ENCODE measurements at regions not wholly inside any gene's neighbourhood (a gene's known extent, or its start where the extent isn't known, plus 50 kb on each side); places are given as distances from the start of the nearest gene placed in this dataset.

DNA sequence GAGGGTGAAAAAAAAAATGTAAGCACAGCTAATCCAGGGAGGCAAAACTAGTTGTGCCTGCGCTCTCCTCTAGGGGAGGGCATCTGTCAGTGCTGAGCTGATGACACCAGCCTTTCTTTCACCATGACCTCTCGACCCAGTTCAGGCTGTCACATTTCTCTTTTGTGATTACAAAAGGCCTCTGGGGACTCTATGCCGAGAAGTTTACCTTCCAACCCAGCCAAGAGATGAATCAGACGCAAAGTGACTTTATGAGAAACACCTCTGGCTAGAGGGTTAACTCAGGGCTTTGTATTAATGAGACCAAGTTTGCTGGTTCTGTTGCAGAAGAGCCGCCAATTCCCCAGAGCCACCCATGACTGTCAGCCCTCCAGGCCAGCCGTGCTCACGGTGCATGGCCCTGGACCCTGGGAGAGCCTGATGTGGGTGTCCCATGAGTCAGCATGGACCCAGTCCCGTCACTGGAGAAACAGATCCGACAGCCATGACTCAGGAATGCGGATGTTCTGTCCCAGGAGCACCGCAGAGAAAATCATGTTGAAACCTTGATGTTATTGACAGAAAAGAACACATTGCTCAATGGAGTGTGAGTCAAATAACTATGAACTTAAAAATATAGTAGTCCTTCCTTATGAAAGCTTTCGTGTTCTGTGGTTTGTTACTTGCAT lies 437.2 kb downstream of the HS3ST3B1 start:
- 96% methylated on average over 12 of the region's 12 CpGs for WGBS (ENCODE audit: insufficient coverage)
- no peaks in the 10 kb centered on the region for H3K36me3 ChIP-seq (ENCODE audit: control insufficient read depth in 4 of 4, insufficient read depth in 4 of 4, low read length in 3 of 4)
- peak in 2 of 3 donors; percentile 3 to 12 for DNase-seq
- POLR2A ChIA-PET, result no interaction called here
- no peak overlapping the region for H3K4me3 ChIP-seq (ENCODE audit: control insufficient read depth in 1 of 7, extremely low read depth in 1 of 7, insufficient read depth in 4 of 7, low read depth in 2 of 7, low read length in 6 of 7)
- no peaks in the 10 kb centered on the region for H3K27me3 ChIP-seq (replicated peaks in 2 of 5; ENCODE audit: control insufficient read depth in 4 of 5, insufficient read depth in 5 of 5, low read length in 4 of 5)
- H3K4me1 ChIP-seq (ENCODE audit: control extremely low read depth in 1 of 4, control insufficient read depth in 4 of 4, insufficient read depth in 4 of 4, low read length in 3 of 4), result peaks cover 0 to 13% (median 7%) of the 10 kb centered on the region in 4 experiments
- H3K27ac ChIP-seq (ENCODE audit: insufficient read depth in 1 of 2, low read depth in 1 of 2, low read length in 2 of 2, poor library complexity in 1 of 2, severe bottlenecking in 2 of 2), result no peak overlapping the region
- H3K9me3 ChIP-seq (ENCODE audit: control extremely low read depth in 1 of 5, control insufficient read depth in 4 of 5, insufficient read depth in 2 of 5, low read depth in 1 of 5, low read length in 4 of 5), result no peaks in the 10 kb centered on the region
- CTCF ChIA-PET, result interaction anchor here (0.6 kb wide), 1 partner anchor 163 kb away, joined by 3 read pairs; no protein-coding TSS in a partner anchor

DNA sequence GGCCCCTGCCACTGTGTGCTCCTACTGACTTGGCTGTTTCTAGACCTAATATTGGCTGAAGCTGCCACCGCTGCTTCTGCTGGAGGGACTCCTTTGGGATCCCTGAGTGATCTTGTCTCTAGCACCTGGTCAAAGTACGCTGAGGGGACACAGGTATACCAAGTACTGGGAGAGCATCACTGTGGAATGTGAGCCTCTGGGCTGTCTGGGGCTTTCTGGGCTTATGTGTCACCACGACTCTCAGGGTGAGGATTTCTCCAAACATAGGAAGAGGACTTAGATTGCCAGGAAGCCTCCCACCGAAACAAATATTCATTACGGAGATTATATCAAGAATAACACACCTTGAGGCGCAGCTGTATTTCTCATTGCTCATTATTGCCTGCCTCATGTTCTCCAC lies 435.8 kb downstream of the HS3ST3B1 start:
- Histone ChIP-seq H3K27me3 (replicated peaks in 2 of 5; ENCODE audit: control insufficient read depth in 4 of 5, insufficient read depth in 5 of 5, low read length in 4 of 5) (no peaks in the 10 kb centered on the region), H3K4me1 (ENCODE audit: control extremely low read depth in 1 of 4, control insufficient read depth in 4 of 4, insufficient read depth in 4 of 4, low read length in 3 of 4) (peaks cover 0 to 13% (median 7%) of the 10 kb centered on the region in 4 experiments), H3K9me3 (ENCODE audit: control extremely low read depth in 1 of 5, control insufficient read depth in 4 of 5, insufficient read depth in 2 of 5, low read depth in 1 of 5, low read length in 4 of 5) (no peaks in the 10 kb centered on the region), H3K4me3 (ENCODE audit: control insufficient read depth in 1 of 7, extremely low read depth in 1 of 7, insufficient read depth in 4 of 7, low read depth in 2 of 7, low read length in 6 of 7) (no peak overlapping the region), H3K36me3 (ENCODE audit: control insufficient read depth in 4 of 4, insufficient read depth in 4 of 4, low read length in 3 of 4) (no peaks in the 10 kb centered on the region), H3K27ac (ENCODE audit: insufficient read depth in 1 of 2, low read depth in 1 of 2, low read length in 2 of 2, poor library complexity in 1 of 2, severe bottlenecking in 2 of 2) (no peak overlapping the region)
- ChIA-PET POLR2A (no interaction called here), CTCF (no interaction called here)
- no peak for DNase-seq
- 100% methylated on average over 3 of the region's 6 CpGs for WGBS (ENCODE audit: insufficient coverage)

- ChIA-PET CTCF (no interaction called here), POLR2A (no interaction called here)
- Histone ChIP-seq H3K27me3 (replicated peaks in 2 of 5; ENCODE audit: control insufficient read depth in 4 of 5, insufficient read depth in 5 of 5, low read length in 4 of 5) (no peaks in the 10 kb centered on the region), H3K27ac (ENCODE audit: insufficient read depth in 1 of 2, low read depth in 1 of 2, low read length in 2 of 2, poor library complexity in 1 of 2, severe bottlenecking in 2 of 2) (no peak overlapping the region), H3K9me3 (ENCODE audit: control extremely low read depth in 1 of 5, control insufficient read depth in 4 of 5, insufficient read depth in 2 of 5, low read depth in 1 of 5, low read length in 4 of 5) (no peaks in the 10 kb centered on the region), H3K36me3 (ENCODE audit: control insufficient read depth in 4 of 4, insufficient read depth in 4 of 4, low read length in 3 of 4) (no peaks in the 10 kb centered on the region), H3K4me1 (ENCODE audit: control extremely low read depth in 1 of 4, control insufficient read depth in 4 of 4, insufficient read depth in 4 of 4, low read length in 3 of 4) (no peaks in the 10 kb centered on the region), H3K4me3 (ENCODE audit: control insufficient read depth in 1 of 7, extremely low read depth in 1 of 7, insufficient read depth in 4 of 7, low read depth in 2 of 7, low read length in 6 of 7) (no peak overlapping the region)
- no CpG with 5 or more reads among the region's 2 CpGs for WGBS (ENCODE audit: insufficient coverage)
- DNase-seq, result no peak
Observed at GRCh38 chr17:14733376-14733775, 432.5 kb downstream of the HS3ST3B1 start.

- no peak overlapping the region for H3K4me3 ChIP-seq (ENCODE audit: control insufficient read depth in 1 of 7, extremely low read depth in 1 of 7, insufficient read depth in 4 of 7, low read depth in 2 of 7, low read length in 6 of 7)
- H3K27me3 ChIP-seq (replicated peaks in 2 of 5; ENCODE audit: control insufficient read depth in 4 of 5, insufficient read depth in 5 of 5, low read length in 4 of 5), result no peaks in the 10 kb centered on the region
- CTCF ChIA-PET, result interaction anchor here (0.7 kb wide), 1 partner anchor 172 kb away, joined by 4 read pairs; no protein-coding TSS in a partner anchor
- no peak for DNase-seq
- no CpG with 5 or more reads among the region's 2 CpGs for WGBS (ENCODE audit: insufficient coverage)
- H3K36me3 ChIP-seq (ENCODE audit: control insufficient read depth in 4 of 4, insufficient read depth in 4 of 4, low read length in 3 of 4), result no peaks in the 10 kb centered on the region
- no peak overlapping the region for H3K27ac ChIP-seq (ENCODE audit: insufficient read depth in 1 of 2, low read depth in 1 of 2, low read length in 2 of 2, poor library complexity in 1 of 2, severe bottlenecking in 2 of 2)
- no peaks in the 10 kb centered on the region for H3K4me1 ChIP-seq (ENCODE audit: control extremely low read depth in 1 of 4, control insufficient read depth in 4 of 4, insufficient read depth in 4 of 4, low read length in 3 of 4)
- POLR2A ChIA-PET, result no interaction called here
- no peaks in the 10 kb centered on the region for H3K9me3 ChIP-seq (ENCODE audit: control extremely low read depth in 1 of 5, control insufficient read depth in 4 of 5, insufficient read depth in 2 of 5, low read depth in 1 of 5, low read length in 4 of 5)
Observed at GRCh38 chr17:14732211-14732610, 431.3 kb downstream of the HS3ST3B1 start.

- H3K4me1 ChIP-seq (ENCODE audit: control extremely low read depth in 1 of 4, control insufficient read depth in 4 of 4, insufficient read depth in 4 of 4, low read length in 3 of 4), result no peaks in the 10 kb centered on the region
- DNase-seq, result no peak
- H3K27me3 ChIP-seq (replicated peaks in 2 of 5; ENCODE audit: control insufficient read depth in 4 of 5, insufficient read depth in 5 of 5, low read length in 4 of 5), result no peaks in the 10 kb centered on the region
- H3K27ac ChIP-seq (ENCODE audit: insufficient read depth in 1 of 2, low read depth in 1 of 2, low read length in 2 of 2, poor library complexity in 1 of 2, severe bottlenecking in 2 of 2), result no peak overlapping the region
- WGBS (ENCODE audit: insufficient coverage), result 90% methylated on average over 4 of the region's 4 CpGs
- H3K9me3 ChIP-seq (ENCODE audit: control extremely low read depth in 1 of 5, control insufficient read depth in 4 of 5, insufficient read depth in 2 of 5, low read depth in 1 of 5, low read length in 4 of 5), result no peaks in the 10 kb centered on the region
- ChIA-PET CTCF (interaction anchor here (0.7 kb wide), 1 partner anchor 172 kb away, joined by 4 read pairs; no protein-coding TSS in a partner anchor), POLR2A (interaction anchor here (0.6 kb wide), 1 partner anchor 34 kb away, joined by 3 read pairs; no protein-coding TSS in a partner anchor)
- no peak overlapping the region for H3K4me3 ChIP-seq (ENCODE audit: control insufficient read depth in 1 of 7, extremely low read depth in 1 of 7, insufficient read depth in 4 of 7, low read depth in 2 of 7, low read length in 6 of 7)
- H3K36me3 ChIP-seq (ENCODE audit: control insufficient read depth in 4 of 4, insufficient read depth in 4 of 4, low read length in 3 of 4), result no peaks in the 10 kb centered on the region
Observed at GRCh38 chr17:14731591-14731990, 430.7 kb downstream of the HS3ST3B1 start.

DNA sequence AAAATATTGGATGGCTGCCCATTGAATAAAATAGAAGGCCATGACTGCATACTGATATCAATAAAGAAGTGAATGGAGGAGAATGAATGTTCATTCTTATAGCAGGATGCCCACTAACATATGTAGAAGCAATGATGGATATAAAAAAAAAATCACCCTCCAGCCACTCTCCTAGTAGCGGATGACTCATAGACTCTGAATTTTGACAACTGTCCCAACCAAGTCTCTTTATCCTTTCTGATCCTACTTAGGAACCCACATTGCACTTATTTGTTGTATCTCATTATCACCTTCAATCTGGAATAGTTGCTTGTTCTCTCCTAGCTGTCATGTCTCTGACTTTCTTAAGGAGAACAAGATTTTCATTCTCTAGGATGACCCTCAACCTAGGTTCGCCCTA lies 429.9 kb downstream of the HS3ST3B1 start:
- 100% methylated on average over 2 of the region's 2 CpGs for WGBS (ENCODE audit: insufficient coverage)
- ChIA-PET POLR2A (interaction anchor here (0.6 kb wide), 1 partner anchor 41 kb away, joined by 3 read pairs; no protein-coding TSS in a partner anchor), CTCF (no interaction called here)
- no peak overlapping the region for H3K27ac ChIP-seq (ENCODE audit: insufficient read depth in 1 of 2, low read depth in 1 of 2, low read length in 2 of 2, poor library complexity in 1 of 2, severe bottlenecking in 2 of 2)
- no peaks in the 10 kb centered on the region for H3K27me3 ChIP-seq (replicated peaks in 2 of 5; ENCODE audit: control insufficient read depth in 4 of 5, insufficient read depth in 5 of 5, low read length in 4 of 5)
- H3K4me3 ChIP-seq (ENCODE audit: control insufficient read depth in 1 of 7, extremely low read depth in 1 of 7, insufficient read depth in 4 of 7, low read depth in 2 of 7, low read length in 6 of 7), result no peak overlapping the region
- H3K4me1 ChIP-seq (ENCODE audit: control extremely low read depth in 1 of 4, control insufficient read depth in 4 of 4, insufficient read depth in 4 of 4, low read length in 3 of 4), result no peaks in the 10 kb centered on the region
- no peaks in the 10 kb centered on the region for H3K36me3 ChIP-seq (ENCODE audit: control insufficient read depth in 4 of 4, insufficient read depth in 4 of 4, low read length in 3 of 4)
- H3K9me3 ChIP-seq (ENCODE audit: control extremely low read depth in 1 of 5, control insufficient read depth in 4 of 5, insufficient read depth in 2 of 5, low read depth in 1 of 5, low read length in 4 of 5), result no peaks in the 10 kb centered on the region
- DNase-seq, result no peak

DNA sequence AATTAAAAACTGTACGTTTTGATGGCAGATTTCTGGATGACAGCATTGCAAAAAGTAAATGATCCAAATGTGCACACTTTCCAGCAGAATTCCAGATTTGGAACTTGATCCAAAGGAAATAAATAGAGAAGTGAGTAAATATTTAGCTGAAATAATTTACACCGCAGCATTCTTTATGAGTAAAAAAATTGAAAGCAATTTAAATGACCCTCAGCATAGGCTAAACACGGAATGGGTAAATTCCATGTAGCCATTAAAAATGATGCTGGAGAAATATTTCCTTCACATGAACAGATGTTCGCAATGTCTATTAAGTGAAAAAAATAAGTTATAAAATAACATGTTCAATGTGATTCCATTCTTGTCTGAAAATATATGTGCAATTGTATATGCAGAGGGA lies 424.8 kb downstream of the HS3ST3B1 start:
- no peaks in the 10 kb centered on the region for H3K4me1 ChIP-seq (ENCODE audit: control extremely low read depth in 1 of 4, control insufficient read depth in 4 of 4, insufficient read depth in 4 of 4, low read length in 3 of 4)
- no peak overlapping the region for H3K27ac ChIP-seq (ENCODE audit: insufficient read depth in 1 of 2, low read depth in 1 of 2, low read length in 2 of 2, poor library complexity in 1 of 2, severe bottlenecking in 2 of 2)
- ChIA-PET CTCF (no interaction called here), POLR2A (no interaction called here)
- 100% methylated on average over 2 of the region's 4 CpGs for WGBS (ENCODE audit: insufficient coverage)
- H3K36me3 ChIP-seq (ENCODE audit: control insufficient read depth in 4 of 4, insufficient read depth in 4 of 4, low read length in 3 of 4), result no peaks in the 10 kb centered on the region
- H3K4me3 ChIP-seq (ENCODE audit: control insufficient read depth in 1 of 7, extremely low read depth in 1 of 7, insufficient read depth in 4 of 7, low read depth in 2 of 7, low read length in 6 of 7), result no peak overlapping the region
- no peaks in the 10 kb centered on the region for H3K27me3 ChIP-seq (replicated peaks in 2 of 5; ENCODE audit: control insufficient read depth in 4 of 5, insufficient read depth in 5 of 5, low read length in 4 of 5)
- DNase-seq, result no peak
- H3K9me3 ChIP-seq (ENCODE audit: control extremely low read depth in 1 of 5, control insufficient read depth in 4 of 5, insufficient read depth in 2 of 5, low read depth in 1 of 5, low read length in 4 of 5), result peaks cover 0 to 5% (median 0%) of the 10 kb centered on the region in 5 experiments
